GM13977 (cell line): ENCODE measurements at regions not wholly inside any gene's neighbourhood (a gene's known extent, or its start where the extent isn't known, plus 50 kb on each side); places are given as distances from the start of the nearest gene placed in this dataset.

ENCODE experiments used
- DNase-seq: peaks from one replicate; pipeline ENCODE4 v3.0.0; 2012; ENCODE audit warnings: low spot score
- in situ Hi-C: fragments of 300-500 bp; cut with MboI; formaldehyde crosslinking; loops from one replicate; pipeline ENCODE4 v1.12.0; 2022; ENCODE audit warnings: low sequenced_read_pairs, low pct_unique_long_range_greater_than_20kb, mixed read lengths, inconsistent platforms; ENCODE audit not compliant: unreplicated experiment
- TF ChIP-seq, protein P1 (sequence below): IDR thresholded peaks from 2 replicates; pipeline ENCODE4 v1.5.1; 2012; ENCODE audit warnings: mild to moderate bottlenecking, control low read depth; ENCODE audit not compliant: insufficient read depth; ENCODE audit errors: extremely low read depth, missing control alignments

DNA sequence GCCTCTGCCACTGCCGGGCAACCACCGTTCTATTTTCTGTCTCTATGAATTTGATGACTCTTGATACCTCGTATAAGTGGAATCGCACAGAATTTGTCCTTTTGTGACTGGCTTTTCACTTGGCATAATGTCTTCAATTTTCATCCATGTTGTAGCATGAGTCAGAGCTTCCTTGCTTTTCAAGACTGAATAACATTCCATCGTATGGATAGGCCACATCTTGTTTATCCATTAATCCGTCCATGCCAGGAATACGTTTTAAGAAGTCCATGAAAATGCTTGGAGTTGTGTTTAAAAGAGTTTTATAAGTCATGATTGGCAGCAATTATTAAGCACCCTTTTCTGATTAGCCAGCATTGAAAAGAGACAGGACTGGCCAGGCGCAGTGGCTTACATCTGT is 53.6 kb upstream of the CLDN10 start:
- TF ChIP-seq, protein P1, sequence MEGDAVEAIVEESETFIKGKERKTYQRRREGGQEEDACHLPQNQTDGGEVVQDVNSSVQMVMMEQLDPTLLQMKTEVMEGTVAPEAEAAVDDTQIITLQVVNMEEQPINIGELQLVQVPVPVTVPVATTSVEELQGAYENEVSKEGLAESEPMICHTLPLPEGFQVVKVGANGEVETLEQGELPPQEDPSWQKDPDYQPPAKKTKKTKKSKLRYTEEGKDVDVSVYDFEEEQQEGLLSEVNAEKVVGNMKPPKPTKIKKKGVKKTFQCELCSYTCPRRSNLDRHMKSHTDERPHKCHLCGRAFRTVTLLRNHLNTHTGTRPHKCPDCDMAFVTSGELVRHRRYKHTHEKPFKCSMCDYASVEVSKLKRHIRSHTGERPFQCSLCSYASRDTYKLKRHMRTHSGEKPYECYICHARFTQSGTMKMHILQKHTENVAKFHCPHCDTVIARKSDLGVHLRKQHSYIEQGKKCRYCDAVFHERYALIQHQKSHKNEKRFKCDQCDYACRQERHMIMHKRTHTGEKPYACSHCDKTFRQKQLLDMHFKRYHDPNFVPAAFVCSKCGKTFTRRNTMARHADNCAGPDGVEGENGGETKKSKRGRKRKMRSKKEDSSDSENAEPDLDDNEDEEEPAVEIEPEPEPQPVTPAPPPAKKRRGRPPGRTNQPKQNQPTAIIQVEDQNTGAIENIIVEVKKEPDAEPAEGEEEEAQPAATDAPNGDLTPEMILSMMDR, result no peak
- in situ Hi-C loops, result no loop called here
- no peak for DNase-seq

DNA sequence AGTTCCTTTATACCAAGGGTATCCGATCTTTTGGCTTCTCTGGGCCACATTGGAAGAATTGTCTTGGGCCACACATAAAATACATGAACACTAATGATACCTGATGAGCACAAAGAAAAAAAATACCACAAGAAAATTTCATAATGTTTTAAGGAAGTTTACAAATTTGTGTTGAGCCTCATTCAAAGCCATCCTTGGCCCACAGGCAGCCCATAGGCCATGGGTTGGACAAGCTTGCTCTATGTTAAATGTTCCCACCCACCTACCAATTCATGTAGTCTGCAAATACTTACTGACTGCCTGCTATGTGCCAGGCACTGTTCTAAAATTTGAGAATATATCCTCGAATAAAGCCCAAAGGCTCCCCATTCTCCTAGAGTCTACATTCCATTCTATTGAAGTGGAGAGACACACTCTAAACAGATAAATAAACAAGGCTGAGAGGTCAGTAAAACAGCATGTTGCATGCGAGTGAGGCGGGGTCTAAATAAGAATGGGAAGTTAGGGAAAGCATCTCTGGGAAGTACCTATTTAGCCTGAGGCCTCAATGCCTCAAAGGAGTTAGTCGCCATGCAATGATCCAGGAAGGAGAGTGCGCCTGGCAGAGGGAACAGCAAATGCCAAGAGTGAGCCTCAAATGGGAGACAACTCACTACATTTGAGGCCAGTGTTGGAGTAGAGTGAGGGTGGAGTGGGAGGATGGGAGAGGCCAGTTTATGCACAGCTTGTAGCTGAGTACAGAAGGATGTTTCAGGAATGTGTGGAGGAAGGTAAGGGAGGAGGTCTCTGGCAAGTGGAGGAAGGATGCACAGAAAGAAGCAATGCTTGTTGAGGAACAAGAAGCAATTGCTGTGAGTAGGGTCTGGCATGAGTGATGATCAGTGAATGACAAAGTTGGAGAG is 52.5 kb upstream of the CLDN10 start:
- DNase-seq, result no peak
- TF ChIP-seq, protein P1, result no peak
- in situ Hi-C loops, result no loop called here

DNA sequence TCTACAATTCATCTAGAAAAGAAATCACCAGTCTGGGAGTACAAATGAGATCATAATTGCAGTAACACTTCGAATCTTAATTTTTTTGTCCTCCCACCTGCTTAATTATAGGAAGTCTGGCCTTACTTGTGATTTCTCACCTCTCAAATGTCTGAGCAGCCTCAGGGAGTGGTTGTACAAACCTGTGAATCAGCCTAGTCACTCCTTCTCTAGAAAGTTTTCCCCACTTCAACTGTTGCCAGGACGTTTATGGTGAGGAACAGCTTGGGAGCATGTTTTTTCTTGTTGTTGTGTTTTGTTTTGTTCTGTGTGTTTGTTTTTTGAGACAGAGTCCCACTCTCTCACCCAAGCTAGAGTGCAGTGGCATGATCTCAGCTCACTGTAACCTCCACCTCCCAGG is 50.3 kb upstream of the CLDN10 start:
- no peak for DNase-seq
- in situ Hi-C loops, result no loop called here
- TF ChIP-seq, protein P1, result no peak
